GM23338 (cell line): ENCODE measurements at regions not wholly inside any gene's neighbourhood (a gene's known extent, or its start where the extent isn't known, plus 50 kb on each side); places are given as distances from the start of the nearest gene placed in this dataset.

Experiments used
- ATAC-seq: fragments of 200-7000 bp; cut with Tn5 transposase; 3 replicates; pipeline ENCODE4 v1.9.1; 2020
- DNase-seq: peaks from one replicate; pipeline ENCODE4 v3.0.0-alpha.2; 2015; ENCODE audit warnings: low spot score
- H2AFZ ChIP-seq: fragments of 200-600 bp; sonication (generic); 2 replicates; pipeline ENCODE4 v1.8.0; 2016; ENCODE audit warnings: antibody characterized with exemption, mild to moderate bottlenecking, moderate library complexity
- H3F3A ChIP-seq: fragments of 200-600 bp; sonication (generic); replicated peaks from 2 replicates; pipeline ENCODE4 v1.8.0; 2017; ENCODE audit warnings: antibody characterized with exemption, mixed run types, low read depth
- H3K27ac ChIP-seq: fragments of 200-600 bp; sonication (generic); 2 replicates; pipeline ENCODE4 v1.6.1; 2016; ENCODE audit warnings: low read depth
- H3K27me3 ChIP-seq: fragments of 200-600 bp; sonication (generic); 2 replicates; pipeline ENCODE4 v1.8.0; 2016; ENCODE audit warnings: mild to moderate bottlenecking, mixed run types, moderate library complexity; ENCODE audit not compliant: insufficient read depth
- H3K36me3 ChIP-seq: fragments of 200-600 bp; sonication (generic); 2 replicates; pipeline ENCODE4 v1.8.0; 2016; ENCODE audit warnings: mild to moderate bottlenecking; ENCODE audit not compliant: insufficient read depth
- H3K4me1 ChIP-seq: fragments of 200-600 bp; sonication (generic); 2 replicates; pipeline ENCODE4 v1.8.0; 2016; ENCODE audit warnings: mild to moderate bottlenecking, moderate library complexity; ENCODE audit not compliant: insufficient read depth
- H3K4me2 ChIP-seq: fragments of 200-600 bp; sonication (generic); 2 replicates; pipeline ENCODE4 v1.7.1; 2017; ENCODE audit warnings: mixed run types
- H3K4me3 ChIP-seq: fragments of 200-600 bp; sonication (generic); 2 replicates; pipeline ENCODE4 v1.6.1; 2016; ENCODE audit warnings: mixed run types
- H3K79me2 ChIP-seq: fragments of 200-600 bp; sonication (generic); replicated peaks from 2 replicates; pipeline ENCODE4 v1.8.0; 2017; ENCODE audit warnings: mild to moderate bottlenecking; ENCODE audit not compliant: insufficient read depth
- H3K9me2 ChIP-seq: fragments of 200-600 bp; sonication (generic); 2 replicates; pipeline ENCODE4 v1.8.0; 2017; ENCODE audit not compliant: insufficient read depth
- H4K20me1 ChIP-seq: fragments of 200-600 bp; sonication (generic); replicated peaks from 2 replicates; pipeline ENCODE4 v1.8.0; 2017; ENCODE audit warnings: mild to moderate bottlenecking; ENCODE audit not compliant: insufficient read depth
- H3K27ac Mint-ChIP-seq: 2 replicates; pipeline ENCODE4 v1.8.0; 2020; ENCODE audit warnings: inconsistent platforms, mild to moderate bottlenecking, moderate library complexity, mixed read lengths
- H3K27me3 Mint-ChIP-seq: 3 replicates; pipeline ENCODE4 v1.8.0; 2022; ENCODE audit warnings: low read depth, mild to moderate bottlenecking, moderate library complexity, mixed read lengths, inconsistent platforms; ENCODE audit not compliant: insufficient read depth, poor library complexity
- H3K36me3 Mint-ChIP-seq: 3 replicates; pipeline ENCODE4 v1.8.0; 2021; ENCODE audit warnings: low read depth, mild to moderate bottlenecking, inconsistent platforms, moderate library complexity, mixed read lengths
- H3K4me1 Mint-ChIP-seq: 3 replicates; pipeline ENCODE4 v1.8.0; 2020; ENCODE audit warnings: mild to moderate bottlenecking, inconsistent platforms, mixed read lengths
- H3K4me3 Mint-ChIP-seq: 3 replicates; pipeline ENCODE4 v1.8.0; 2021; ENCODE audit warnings: moderate library complexity, mild to moderate bottlenecking, inconsistent platforms, mixed read lengths
- H3K9me3 Mint-ChIP-seq: 3 replicates; pipeline ENCODE4 v1.8.0; 2020; ENCODE audit warnings: moderate library complexity, mild to moderate bottlenecking, inconsistent platforms, mixed read lengths
- CTCF ChIP-seq, 2 experiments: fragments of 200-600 bp in 1 of 2; sonication (generic) in 1 of 2; conservative IDR thresholded peaks; 2 replicates each; pipeline versions ENCODE4 v1.5.1 to v1.6.1; 2016 to 2017; ENCODE audit warnings: antibody characterized with exemption in 2 of 2, low read depth in 2 of 2, mild to moderate bottlenecking in 2 of 2, moderate library complexity in 1 of 2
- ETS1 ChIP-seq: IDR thresholded peaks from 2 replicates; pipeline ENCODE4 v1.6.1; 2016; ENCODE audit warnings: antibody characterized with exemption
- EZH2 ChIP-seq: fragments of 200-600 bp; sonication (generic); IDR thresholded peaks from one replicate; pipeline ENCODE4 v1.8.0; 2017; ENCODE audit warnings: antibody characterized with exemption, mild to moderate bottlenecking, low read depth; ENCODE audit not compliant: unreplicated experiment
- EZH2phosphoT487 ChIP-seq: fragments of 200-600 bp; sonication (generic); IDR thresholded peaks from one replicate; pipeline ENCODE4 v1.8.1; 2018; ENCODE audit warnings: antibody characterized with exemption; ENCODE audit not compliant: unreplicated experiment
- JUNB ChIP-seq: IDR thresholded peaks from one replicate; pipeline ENCODE4 v1.6.1; 2016; ENCODE audit warnings: antibody characterized with exemption; ENCODE audit not compliant: unreplicated experiment
- NANOG ChIP-seq: IDR thresholded peaks from 2 replicates; pipeline ENCODE4 v1.6.1; 2016; ENCODE audit warnings: antibody characterized with exemption, borderline replicate concordance
- POLR2AphosphoS5 ChIP-seq: IDR thresholded peaks from 2 replicates; pipeline ENCODE4 v1.6.1; 2016; ENCODE audit warnings: antibody characterized with exemption, low read depth
- STAT1 ChIP-seq: IDR thresholded peaks from one replicate; pipeline ENCODE4 v1.6.1; 2016; ENCODE audit warnings: antibody characterized with exemption; ENCODE audit not compliant: unreplicated experiment
- ZNF114 ChIP-seq: fragments of 250-450 bp; sonication (Bioruptor Pico); IDR thresholded peaks from 2 replicates; pipeline ENCODE4 v1.5.0; 2020; ENCODE audit warnings: mild to moderate bottlenecking, moderate library complexity
- ZNF331 ChIP-seq: fragments of 250-450 bp; sonication (Bioruptor Pico); IDR thresholded peaks from 2 replicates; pipeline ENCODE4 v1.5.0; 2020; ENCODE audit warnings: low read depth, mild to moderate bottlenecking, moderate library complexity
- TF ChIP-seq, protein P1 (sequence below): IDR thresholded peaks from one replicate; pipeline ENCODE4 v1.6.1; 2018; ENCODE audit warnings: antibody characterized with exemption; ENCODE audit not compliant: unreplicated experiment

- H3K79me2 ChIP-seq, result no peaks in the 10 kb centered on the region
- Mint-ChIP-seq H3K27ac (no peak overlapping the region), H3K36me3 (no peaks in the 10 kb centered on the region), H3K4me3 (no peak overlapping the region), H3K9me3 (peaks cover 6% of the 10 kb centered on the region; the same call in 2 of the 3 replicates), H3K4me1 (peaks cover 10% of the 10 kb centered on the region), H3K27me3 (no peaks in the 10 kb centered on the region)
- ATAC-seq (no peak), DNase-seq (no peak)
- H3K4me3 ChIP-seq, result no peak overlapping the region
- TF ChIP-seq EZH2 (no peak), CTCF (conservative IDR thresholded peaks at IDR 0.05; ENCODE audit: low read depth in 2 of 2) (no peak), EZH2phosphoT487 (no peak)
- no peak overlapping the region for H3K27ac ChIP-seq
- no peaks in the 10 kb centered on the region for H4K20me1 ChIP-seq
- no peak overlapping the region for H3K4me2 ChIP-seq
- no peaks in the 10 kb centered on the region; the same call in 1 of the 2 replicates for H3K4me1 ChIP-seq
- H3F3A ChIP-seq, result no peaks in the 10 kb centered on the region
- no peak overlapping the region for H2AFZ ChIP-seq
- no peaks in the 10 kb centered on the region for H3K27me3 ChIP-seq
- H3K36me3 ChIP-seq, result no peaks in the 10 kb centered on the region
- peaks cover 4% of the 10 kb centered on the region; the same call in 1 of the 2 replicates for H3K9me2 ChIP-seq
Observed at GRCh38 chr2:30325600-30326328, 94.4 kb downstream of the LBH start.

- no peaks in the 10 kb centered on the region for H3K9me2 ChIP-seq
- no peak overlapping the region for H3K4me3 Mint-ChIP-seq
- H3K27me3 ChIP-seq, result no peaks in the 10 kb centered on the region
- H3F3A ChIP-seq, result no peaks in the 10 kb centered on the region
- peaks cover under 1% of the 10 kb centered on the region for H3K27me3 Mint-ChIP-seq
- H3K36me3 ChIP-seq, result no peaks in the 10 kb centered on the region
- peaks cover 10% of the 10 kb centered on the region; the same call in 2 of the 3 replicates for H3K9me3 Mint-ChIP-seq
- H2AFZ ChIP-seq, result no peak overlapping the region
- ATAC-seq, result no peak
- H3K79me2 ChIP-seq, result no peaks in the 10 kb centered on the region
- H3K4me1 Mint-ChIP-seq, result peaks cover 5% of the 10 kb centered on the region; the same call in 2 of the 3 replicates
- no peak for DNase-seq
- no peaks in the 10 kb centered on the region for H4K20me1 ChIP-seq
- no peaks in the 10 kb centered on the region for H3K4me1 ChIP-seq
- no peak overlapping the region for H3K4me3 ChIP-seq
- no peak overlapping the region for H3K27ac ChIP-seq
- H3K4me2 ChIP-seq, result no peak overlapping the region
- H3K27ac Mint-ChIP-seq, result no peak overlapping the region
- H3K36me3 Mint-ChIP-seq, result no peaks in the 10 kb centered on the region
- no peak for TF ChIP-seq CTCF (conservative IDR thresholded peaks at IDR 0.05; ENCODE audit: low read depth in 2 of 2)
- no peak for TF ChIP-seq ZNF331 (CRISPR knock-in tag)
- no peak for TF ChIP-seq POLR2AphosphoS5
- TF ChIP-seq ETS1, result no peak
- no peak for TF ChIP-seq EZH2
- TF ChIP-seq NANOG, result no peak
- TF ChIP-seq ZNF114 (CRISPR knock-in tag), result no peak
- TF ChIP-seq, protein P1, sequence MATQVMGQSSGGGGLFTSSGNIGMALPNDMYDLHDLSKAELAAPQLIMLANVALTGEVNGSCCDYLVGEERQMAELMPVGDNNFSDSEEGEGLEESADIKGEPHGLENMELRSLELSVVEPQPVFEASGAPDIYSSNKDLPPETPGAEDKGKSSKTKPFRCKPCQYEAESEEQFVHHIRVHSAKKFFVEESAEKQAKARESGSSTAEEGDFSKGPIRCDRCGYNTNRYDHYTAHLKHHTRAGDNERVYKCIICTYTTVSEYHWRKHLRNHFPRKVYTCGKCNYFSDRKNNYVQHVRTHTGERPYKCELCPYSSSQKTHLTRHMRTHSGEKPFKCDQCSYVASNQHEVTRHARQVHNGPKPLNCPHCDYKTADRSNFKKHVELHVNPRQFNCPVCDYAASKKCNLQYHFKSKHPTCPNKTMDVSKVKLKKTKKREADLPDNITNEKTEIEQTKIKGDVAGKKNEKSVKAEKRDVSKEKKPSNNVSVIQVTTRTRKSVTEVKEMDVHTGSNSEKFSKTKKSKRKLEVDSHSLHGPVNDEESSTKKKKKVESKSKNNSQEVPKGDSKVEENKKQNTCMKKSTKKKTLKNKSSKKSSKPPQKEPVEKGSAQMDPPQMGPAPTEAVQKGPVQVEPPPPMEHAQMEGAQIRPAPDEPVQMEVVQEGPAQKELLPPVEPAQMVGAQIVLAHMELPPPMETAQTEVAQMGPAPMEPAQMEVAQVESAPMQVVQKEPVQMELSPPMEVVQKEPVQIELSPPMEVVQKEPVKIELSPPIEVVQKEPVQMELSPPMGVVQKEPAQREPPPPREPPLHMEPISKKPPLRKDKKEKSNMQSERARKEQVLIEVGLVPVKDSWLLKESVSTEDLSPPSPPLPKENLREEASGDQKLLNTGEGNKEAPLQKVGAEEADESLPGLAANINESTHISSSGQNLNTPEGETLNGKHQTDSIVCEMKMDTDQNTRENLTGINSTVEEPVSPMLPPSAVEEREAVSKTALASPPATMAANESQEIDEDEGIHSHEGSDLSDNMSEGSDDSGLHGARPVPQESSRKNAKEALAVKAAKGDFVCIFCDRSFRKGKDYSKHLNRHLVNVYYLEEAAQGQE, result no peak
- TF ChIP-seq STAT1, result no peak
- TF ChIP-seq EZH2phosphoT487, result no peak
- TF ChIP-seq JUNB, result no peak
Observed at GRCh38 chr2:30326497-30326896, 95.2 kb downstream of the LBH start.
